GM19397 (cell line): ENCODE measurements at regions not wholly inside any gene's neighbourhood (a gene's known extent, or its start where the extent isn't known, plus 50 kb on each side); places are given as distances from the start of the nearest gene placed in this dataset.
"Not testable (repeated sequence)": the region's sequence is repeated elsewhere in the genome, so short reads cannot be mapped to it uniquely, and the experiment has no call there.

Experiments
- ATAC-seq: cut with Tn5 transposase; IDR thresholded peaks from one replicate; pipeline ENCODE4 v1.9.1; 2021; ENCODE audit warnings: mild to moderate bottlenecking, moderate library complexity; ENCODE audit not compliant: unreplicated experiment

- no peak for ATAC-seq
These were observed 996.6 kb downstream of the TLE1 start for GRCh38 chr9:80692751-80693150.

- ATAC-seq, result no peak
These were observed 998.1 kb downstream of the TLE1 start for GRCh38 chr9:80691229-80691628.

GRCh38 chr9:80690349-80690939, 998.9 kb downstream of the TLE1 start:
- no peak for ATAC-seq

DNA sequence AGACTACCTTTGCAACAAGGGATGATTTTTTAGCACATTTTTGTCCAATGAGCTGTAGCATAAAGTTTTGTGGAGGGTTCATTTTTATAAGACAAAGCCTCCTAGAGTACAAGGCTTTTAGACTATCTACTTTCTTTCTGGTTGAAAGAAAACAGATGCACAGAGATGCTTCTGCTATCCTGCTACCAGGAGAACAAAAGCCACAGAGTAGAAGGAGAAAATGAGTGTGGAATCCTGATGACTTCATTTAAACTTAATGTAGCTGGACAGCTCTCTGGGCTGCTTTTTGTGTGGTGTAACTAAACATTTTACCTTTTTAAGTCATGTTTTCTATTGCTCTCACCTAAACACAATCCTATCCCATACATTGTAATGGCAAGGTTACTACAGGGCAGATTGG, 1009.4 kb downstream of the TLE1 start:
- no peak for ATAC-seq

DNA sequence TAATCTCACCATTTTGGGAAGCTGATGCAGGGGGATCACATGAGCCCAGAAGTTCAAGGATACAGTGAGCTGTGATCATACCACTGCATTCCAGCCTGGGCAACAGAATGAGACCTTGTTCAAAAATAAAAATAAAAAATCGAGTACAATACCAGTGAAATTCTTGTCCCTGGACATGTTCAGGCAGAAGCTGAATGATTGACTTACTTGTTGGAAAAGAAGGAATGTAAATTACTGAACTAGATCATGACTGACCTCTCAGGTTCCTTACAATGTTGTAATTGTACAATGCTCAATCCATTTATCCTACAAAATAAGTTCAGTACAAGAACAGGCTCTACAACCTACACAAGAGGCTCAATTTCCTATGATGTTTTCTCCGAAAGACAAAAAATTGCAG, 1010.4 kb downstream of the TLE1 start:
- no peak for ATAC-seq

GRCh38 chr9:80673496-80673895, 1015.9 kb downstream of the TLE1 start:
- ATAC-seq, result no peak

DNA sequence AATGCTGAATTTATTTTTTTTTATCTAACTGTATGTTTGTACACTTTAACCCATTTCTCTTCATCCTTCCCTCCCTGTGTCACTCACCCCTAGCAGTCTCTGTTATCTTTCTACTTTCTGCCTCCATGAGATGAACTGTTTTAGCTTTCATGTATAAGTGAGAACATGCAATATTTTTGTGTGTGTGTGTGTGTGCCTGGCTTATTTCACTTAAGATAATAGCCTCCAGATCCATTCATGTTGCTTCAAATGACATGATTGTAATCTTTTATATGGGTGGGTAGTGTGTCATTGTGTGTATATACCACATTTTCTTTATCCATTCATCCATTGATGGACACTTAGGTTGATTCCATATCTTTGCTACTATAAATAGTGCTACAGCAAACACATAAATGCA, 1023.9 kb downstream of the TLE1 start:
- ATAC-seq, result no peak

- no peak for ATAC-seq
These were observed 1024.8 kb downstream of the TLE1 start for GRCh38 chr9:80664327-80665210.

GRCh38 chr9:80659751-80660150, 1029.6 kb downstream of the TLE1 start:
- ATAC-seq, result not testable (repeated sequence)

GRCh38 chr9:80651044-80651443, 1038.3 kb downstream of the TLE1 start:
- no peak for ATAC-seq

DNA sequence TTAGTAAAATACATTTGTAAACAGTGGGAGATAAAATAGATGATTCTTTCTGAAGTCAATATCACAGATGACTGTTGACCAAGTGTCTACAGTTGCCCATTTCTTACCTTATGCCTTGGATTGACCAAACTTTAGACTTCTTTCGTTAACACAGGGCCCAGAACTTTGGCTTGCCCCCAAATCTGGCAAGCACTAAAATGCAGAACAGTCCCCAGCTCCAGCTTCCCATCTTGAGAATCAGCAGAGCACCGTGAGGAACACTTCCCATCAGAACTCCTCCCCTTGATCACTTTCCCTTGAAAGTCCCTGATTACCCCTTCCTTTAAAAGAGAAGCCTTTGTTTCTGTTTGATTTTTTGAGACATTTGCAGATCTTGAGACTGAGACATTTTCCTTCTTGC, 1039.9 kb downstream of the TLE1 start:
- ATAC-seq, result no peak

DNA sequence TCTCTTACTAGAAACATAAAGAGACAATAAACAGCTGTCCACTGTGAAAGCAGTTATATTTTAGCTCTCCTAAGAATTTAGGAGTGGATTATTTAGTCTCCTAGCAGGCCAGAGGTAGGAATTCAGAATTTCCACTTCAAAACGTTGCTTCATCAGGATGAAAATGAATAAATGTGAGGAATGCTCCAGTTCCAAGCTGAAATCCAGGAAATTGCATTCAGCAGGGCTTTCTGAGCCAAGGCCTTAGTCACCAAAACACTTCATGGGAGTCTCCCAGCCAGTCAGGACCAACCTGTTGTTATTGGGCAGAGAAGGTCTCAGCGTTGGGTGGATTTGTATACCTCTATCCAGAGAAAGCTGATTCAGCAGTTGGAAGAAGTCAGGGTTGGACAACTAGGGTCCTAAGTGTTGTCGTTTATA, 1040.3 kb downstream of the TLE1 start:
- ATAC-seq, result no peak

DNA sequence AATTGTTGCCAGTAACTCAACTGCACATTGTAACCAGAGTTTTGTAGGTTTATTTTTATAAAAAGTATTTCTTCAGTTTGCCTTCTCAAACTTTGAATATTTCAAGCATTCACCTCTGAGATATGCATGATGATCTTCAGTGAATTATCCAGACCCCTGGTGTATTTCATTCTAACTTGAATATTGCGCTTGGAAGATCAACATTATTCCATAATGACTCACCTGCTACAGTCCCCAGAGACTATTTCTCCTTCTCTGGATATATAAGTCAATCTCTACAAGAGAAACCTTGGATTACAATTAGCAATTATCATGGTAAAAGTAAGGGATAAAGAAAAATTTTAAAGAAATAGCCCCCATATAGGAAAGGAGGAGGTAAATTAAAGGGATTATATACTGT, 1041.0 kb downstream of the TLE1 start:
- no peak for ATAC-seq

GRCh38 chr9:80646211-80646610, 1043.1 kb downstream of the TLE1 start:
- ATAC-seq, result no peak

DNA sequence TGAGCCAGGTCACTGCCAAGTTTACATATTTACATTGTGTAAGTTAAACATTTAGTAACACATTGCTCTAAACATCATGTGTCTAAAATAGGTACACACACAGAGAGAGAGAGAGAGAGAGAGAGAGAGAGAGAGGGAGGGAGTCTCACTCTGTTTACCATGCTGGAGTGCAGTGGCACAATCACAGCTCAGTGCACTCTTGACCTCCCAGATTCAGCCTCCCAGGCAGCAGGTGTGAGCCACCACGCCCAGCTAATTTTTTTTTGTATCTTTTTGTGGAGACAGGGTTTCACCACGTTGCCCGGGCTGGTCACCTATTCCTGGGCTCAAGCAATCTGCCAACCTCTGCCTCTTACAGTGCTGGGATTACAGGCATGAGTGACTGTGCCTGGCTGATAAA, 1045.3 kb downstream of the TLE1 start:
- ATAC-seq, result no peak

DNA sequence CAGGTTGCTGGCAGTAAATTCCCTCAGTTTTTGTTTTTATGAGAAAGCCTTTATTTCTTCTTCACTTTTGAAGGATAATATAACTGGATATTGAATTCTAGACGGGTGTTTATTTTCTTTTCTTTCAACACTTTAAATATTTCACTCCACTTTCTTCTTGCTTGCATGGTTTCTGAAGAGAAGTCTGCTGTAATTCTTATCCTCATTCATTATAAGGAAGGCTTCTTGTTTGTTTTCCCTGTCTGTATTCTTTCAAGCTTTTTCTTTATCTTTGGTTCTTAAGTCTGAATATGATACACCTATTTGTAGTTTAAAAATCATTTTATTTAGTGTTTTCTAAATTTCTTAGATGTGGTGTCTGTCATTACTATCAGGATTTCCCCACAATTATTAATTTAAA, 1054.3 kb downstream of the TLE1 start:
- ATAC-seq, result no peak

- no peak for ATAC-seq
These were observed 1057.3 kb downstream of the TLE1 start for GRCh38 chr9:80632041-80632440.

GRCh38 chr9:80622508-80622907, 1050.7 kb downstream of the TLE4 start:
- no peak for ATAC-seq

- no peak for ATAC-seq
These were observed 1047.6 kb downstream of the TLE4 start for GRCh38 chr9:80619356-80619755.

DNA sequence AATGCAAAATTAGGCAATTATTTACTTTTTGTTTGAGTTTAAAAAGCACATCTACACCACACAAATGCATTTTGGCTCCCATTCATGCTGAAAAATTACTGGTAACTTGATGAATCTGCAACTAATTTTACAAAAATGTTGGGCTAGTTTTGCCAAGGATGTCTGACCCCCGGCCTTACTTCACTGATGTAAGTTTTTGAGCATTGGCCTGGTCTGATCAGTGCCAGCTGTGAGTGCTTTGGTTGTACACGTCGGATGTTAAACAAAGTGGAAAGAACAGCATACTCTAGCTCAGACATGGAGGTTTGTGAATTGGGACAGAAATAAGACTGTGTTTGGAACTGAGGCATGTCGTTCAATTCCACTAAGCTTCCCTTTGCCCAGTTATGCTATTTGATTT, 1044.2 kb downstream of the TLE4 start:
- ATAC-seq, result no peak

DNA sequence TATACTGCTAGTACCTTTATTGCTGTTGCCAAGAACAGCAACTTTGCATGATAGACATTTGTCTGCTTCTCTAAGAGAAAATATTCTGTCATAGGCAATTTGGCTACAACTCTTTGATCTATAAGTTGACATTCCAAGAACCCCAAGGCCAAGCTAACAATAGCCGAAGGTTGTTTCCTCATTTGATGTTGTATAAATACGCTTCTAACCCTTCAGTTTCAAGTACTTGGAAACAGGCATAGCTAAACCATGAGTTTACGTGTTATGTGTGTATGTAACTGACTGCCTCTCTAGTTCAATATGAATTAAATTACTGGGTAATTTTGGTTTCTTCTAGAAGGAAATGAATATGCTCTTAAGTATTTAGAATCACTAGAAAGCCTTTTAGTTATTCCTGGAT, 1034.0 kb downstream of the TLE4 start:
- ATAC-seq, result no peak

- no peak for ATAC-seq
These were observed 1033.4 kb downstream of the TLE4 start for GRCh38 chr9:80605129-80605528.

DNA sequence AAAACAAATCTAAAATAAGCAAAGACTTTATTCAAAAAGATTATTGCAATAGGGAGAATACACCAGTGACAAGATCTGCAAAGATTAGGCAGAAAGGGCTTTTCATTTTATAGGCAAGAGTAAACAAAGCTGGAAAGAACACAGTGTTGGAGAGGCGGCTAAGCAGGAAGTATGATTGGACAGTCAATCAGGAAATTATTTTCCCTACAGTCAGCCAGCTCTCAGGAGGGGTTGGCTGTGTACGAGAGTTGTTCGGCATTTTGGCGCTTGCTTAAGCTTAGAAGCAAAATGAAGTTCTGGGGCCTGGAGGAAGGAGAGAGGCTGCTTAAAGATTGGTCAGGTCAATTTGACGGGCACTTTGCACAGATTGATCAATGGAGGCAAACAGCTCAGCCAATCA, 1030.5 kb downstream of the TLE4 start:
- no peak for ATAC-seq
